Activated B cell treated with CpG ODN at 0.5 μM for 24 hours (primary cell): ENCODE measurements at regions not wholly inside any gene's neighbourhood (a gene's known extent, or its start where the extent isn't known, plus 50 kb on each side); places are given as distances from the start of the nearest gene placed in this dataset.

Experiments used
- ATAC-seq: fragments of 200-7000 bp; cut with Tn5 transposase; one replicate; pipeline ENCODE4 v1.10.0; 2021; ENCODE audit warnings: low read depth, mild to moderate bottlenecking, moderate library complexity
- CTCF ChIA-PET: fragments of 350-600 bp; sonication (Branson Sonifier 250); formaldehyde crosslinking; loops from one replicate; lab custom pipeline; 2021; ENCODE audit warnings: antibody characterized with exemption; lab: Charles Lee
- POLR2A ChIA-PET: fragments of 350-600 bp; sonication (Branson Sonifier 250); formaldehyde crosslinking; loops from one replicate; lab custom pipeline; 2021; ENCODE audit warnings: antibody characterized with exemption; lab: Charles Lee
- DNase-seq: peaks from one replicate; pipeline ENCODE4 v3.0.0; 2022
- H3K27ac Mint-ChIP-seq: one replicate; pipeline ENCODE4 v1.8.0; 2020; ENCODE audit warnings: mixed read lengths
- H3K27me3 Mint-ChIP-seq: one replicate; pipeline ENCODE4 v1.8.0; 2021; ENCODE audit warnings: mixed read lengths
- H3K36me3 Mint-ChIP-seq: one replicate; pipeline ENCODE4 v1.8.0; 2021; ENCODE audit warnings: low read depth, mixed read lengths
- H3K4me1 Mint-ChIP-seq: one replicate; pipeline ENCODE4 v1.8.0; 2021; ENCODE audit warnings: mixed read lengths
- H3K4me3 Mint-ChIP-seq: one replicate; pipeline ENCODE4 v1.8.0; 2020; ENCODE audit warnings: mild to moderate bottlenecking, mixed read lengths
- H3K9me3 Mint-ChIP-seq: one replicate; pipeline ENCODE4 v1.8.0; 2020; ENCODE audit warnings: mixed read lengths
- intact Hi-C: fragments of 100-400 bp; cut with micrococcal nuclease; formaldehyde crosslinking; loops from one replicate; pipeline ENCODE4 v1.15.1; 2024
- TF ChIP-seq, protein P1 (sequence below): fragments of 200-600 bp; IDR thresholded peaks from one replicate; pipeline ENCODE4 v1.8.0; 2022; ENCODE audit warnings: antibody characterized with exemption, mild to moderate bottlenecking

DNA sequence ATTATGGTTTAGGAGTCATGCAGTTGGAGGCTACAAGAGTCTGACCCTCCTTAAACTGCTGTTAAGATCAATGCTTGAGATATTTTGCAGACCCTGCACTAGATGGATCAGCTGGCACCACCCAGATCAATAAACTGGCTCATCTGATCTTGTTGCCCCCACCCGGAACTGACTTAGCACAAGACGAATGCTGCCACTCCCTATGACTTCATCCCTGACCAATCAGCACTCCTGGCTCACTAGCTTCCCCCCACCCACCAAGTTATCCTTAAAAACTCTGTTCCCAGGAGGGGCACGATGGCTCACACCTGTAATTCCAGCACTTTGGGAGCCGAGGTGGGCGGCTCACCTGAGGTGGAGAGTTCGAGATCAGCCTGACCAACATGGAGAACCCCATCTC, 594.0 kb downstream of the NTRK3 start:
- no peak for ATAC-seq
- POLR2A ChIA-PET = no interaction called here
- no peak overlapping the region for H3K4me3 Mint-ChIP-seq
- TF ChIP-seq, protein P1, sequence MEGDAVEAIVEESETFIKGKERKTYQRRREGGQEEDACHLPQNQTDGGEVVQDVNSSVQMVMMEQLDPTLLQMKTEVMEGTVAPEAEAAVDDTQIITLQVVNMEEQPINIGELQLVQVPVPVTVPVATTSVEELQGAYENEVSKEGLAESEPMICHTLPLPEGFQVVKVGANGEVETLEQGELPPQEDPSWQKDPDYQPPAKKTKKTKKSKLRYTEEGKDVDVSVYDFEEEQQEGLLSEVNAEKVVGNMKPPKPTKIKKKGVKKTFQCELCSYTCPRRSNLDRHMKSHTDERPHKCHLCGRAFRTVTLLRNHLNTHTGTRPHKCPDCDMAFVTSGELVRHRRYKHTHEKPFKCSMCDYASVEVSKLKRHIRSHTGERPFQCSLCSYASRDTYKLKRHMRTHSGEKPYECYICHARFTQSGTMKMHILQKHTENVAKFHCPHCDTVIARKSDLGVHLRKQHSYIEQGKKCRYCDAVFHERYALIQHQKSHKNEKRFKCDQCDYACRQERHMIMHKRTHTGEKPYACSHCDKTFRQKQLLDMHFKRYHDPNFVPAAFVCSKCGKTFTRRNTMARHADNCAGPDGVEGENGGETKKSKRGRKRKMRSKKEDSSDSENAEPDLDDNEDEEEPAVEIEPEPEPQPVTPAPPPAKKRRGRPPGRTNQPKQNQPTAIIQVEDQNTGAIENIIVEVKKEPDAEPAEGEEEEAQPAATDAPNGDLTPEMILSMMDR = no peak
- H3K36me3 Mint-ChIP-seq = no peaks in the 10 kb centered on the region
- intact Hi-C loops = no loop called here
- H3K9me3 Mint-ChIP-seq = peaks cover 7% of the 10 kb centered on the region
- no peaks in the 10 kb centered on the region for H3K27me3 Mint-ChIP-seq
- CTCF ChIA-PET = no interaction called here
- no peaks in the 10 kb centered on the region for H3K4me1 Mint-ChIP-seq
- DNase-seq = no peak
- no peak overlapping the region for H3K27ac Mint-ChIP-seq

DNA sequence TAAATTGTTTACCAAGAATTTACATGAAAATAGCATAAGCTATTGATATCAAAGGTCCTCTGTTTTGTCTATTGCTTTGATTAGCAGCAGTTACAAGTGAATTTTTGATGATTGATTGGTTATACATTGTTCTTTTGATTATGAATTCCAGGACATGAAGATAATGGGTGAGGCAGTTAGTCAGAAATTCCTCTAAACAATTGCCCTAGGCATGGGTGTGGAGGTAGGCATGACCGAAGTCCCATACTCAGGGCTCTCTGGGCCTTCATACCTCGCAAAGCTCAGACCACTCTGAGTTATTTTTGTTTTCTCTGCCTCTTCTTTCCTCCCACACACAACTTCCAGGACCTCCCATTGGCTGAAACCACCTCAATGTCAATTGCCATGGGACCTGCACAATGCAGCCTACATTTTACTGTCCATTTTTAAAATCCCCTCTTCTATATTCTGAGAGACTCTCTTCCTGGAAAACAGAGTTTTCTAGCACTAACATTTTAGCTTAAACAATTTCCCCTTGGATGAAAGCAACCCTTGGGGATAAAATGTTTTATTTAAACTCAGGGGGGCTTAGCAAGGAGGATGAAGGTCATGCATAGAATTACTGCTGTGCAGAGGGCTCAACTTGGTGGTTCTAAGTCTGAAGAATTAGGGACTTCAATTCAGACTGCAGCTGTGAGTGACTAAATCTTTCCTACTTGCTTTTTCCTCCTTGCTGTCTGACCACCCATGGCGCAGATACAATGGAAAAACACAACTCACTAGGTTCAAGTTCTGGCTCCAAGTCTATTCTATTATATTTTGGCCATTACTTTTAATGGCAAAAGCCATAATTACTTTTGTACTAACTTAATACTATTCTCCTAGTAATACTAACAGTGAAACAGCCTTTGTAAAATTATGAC, 594.8 kb downstream of the NTRK3 start:
- intact Hi-C loops = no loop called here
- H3K4me3 Mint-ChIP-seq = no peak overlapping the region
- TF ChIP-seq, protein P1 = no peak
- H3K4me1 Mint-ChIP-seq = no peaks in the 10 kb centered on the region
- CTCF ChIA-PET = no interaction called here
- H3K36me3 Mint-ChIP-seq = no peaks in the 10 kb centered on the region
- ATAC-seq (no peak), DNase-seq (no peak)
- no peaks in the 10 kb centered on the region for H3K27me3 Mint-ChIP-seq
- H3K9me3 Mint-ChIP-seq = peaks cover 7% of the 10 kb centered on the region
- no peak overlapping the region for H3K27ac Mint-ChIP-seq
- POLR2A ChIA-PET = no interaction called here

DNA sequence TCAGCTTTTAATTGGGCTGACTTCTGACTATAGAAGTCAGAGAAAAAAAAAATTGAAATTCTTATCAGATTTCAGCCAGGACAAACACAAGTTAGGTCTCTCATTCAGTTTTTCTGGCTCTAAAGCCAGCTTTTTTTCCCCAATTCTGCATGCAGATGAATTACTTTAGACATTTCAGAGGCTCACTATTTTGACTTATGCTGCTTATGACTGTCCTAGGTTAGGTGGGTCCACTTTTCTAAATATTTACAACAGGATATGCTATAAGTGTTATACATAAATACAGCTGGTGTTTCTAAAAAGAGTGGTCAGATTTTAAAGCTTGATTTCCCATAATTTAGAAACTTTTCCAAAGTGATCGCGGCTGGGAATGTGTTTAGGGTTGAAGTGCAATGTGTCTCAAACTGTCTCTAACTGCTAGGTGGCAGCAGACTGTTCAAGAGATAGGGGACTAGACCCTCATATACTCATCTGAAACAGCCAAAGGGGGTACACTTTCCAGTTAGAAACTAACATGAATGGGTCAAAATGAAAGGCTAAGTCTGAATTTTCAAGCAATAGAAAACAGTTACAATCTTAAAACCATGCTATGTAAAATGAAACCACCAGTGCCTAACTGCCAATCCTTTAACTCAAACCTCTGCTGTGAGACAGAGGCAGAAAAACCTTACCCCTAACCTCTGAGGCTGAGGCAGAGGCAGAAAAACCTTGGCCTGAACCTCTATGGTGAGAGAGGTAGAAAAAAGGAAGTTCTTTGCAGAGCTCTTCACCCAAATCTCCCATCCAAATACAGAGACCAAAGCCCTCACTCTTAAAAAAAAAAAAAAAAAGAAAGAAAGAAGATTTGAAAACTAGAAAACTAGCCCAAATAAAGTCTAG, 596.0 kb downstream of the NTRK3 start:
- H3K4me3 Mint-ChIP-seq = no peak overlapping the region
- ATAC-seq = no peak
- POLR2A ChIA-PET = no interaction called here

DNA sequence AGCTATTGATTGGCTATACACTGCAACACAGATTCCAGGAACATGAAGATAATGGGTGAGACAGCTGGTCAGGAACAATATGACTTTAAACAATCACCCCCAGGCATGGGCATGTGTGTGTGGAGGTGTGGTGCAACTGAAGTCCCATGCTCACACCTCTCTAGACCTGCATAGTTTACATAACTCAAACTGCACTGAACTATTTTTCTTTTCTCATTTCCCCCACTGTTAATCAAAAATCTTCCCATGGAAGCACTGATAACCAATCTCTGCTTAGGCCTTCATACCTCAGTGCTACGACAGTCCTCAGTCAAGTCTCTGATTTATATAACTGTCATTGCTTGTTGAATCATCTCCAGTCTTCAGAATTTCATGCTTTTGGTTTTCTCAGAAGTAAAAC, 600.2 kb downstream of the NTRK3 start:
- no peaks in the 10 kb centered on the region for H3K9me3 Mint-ChIP-seq
- no peaks in the 10 kb centered on the region for H3K27me3 Mint-ChIP-seq
- DNase-seq = no peak
- ChIA-PET CTCF (no interaction called here), POLR2A (no interaction called here)
- TF ChIP-seq, protein P1 = no peak
- intact Hi-C loops = no loop called here
- no peaks in the 10 kb centered on the region for H3K4me1 Mint-ChIP-seq
- H3K36me3 Mint-ChIP-seq = no peaks in the 10 kb centered on the region
- no peak for ATAC-seq
- H3K4me3 Mint-ChIP-seq = no peak overlapping the region
- no peak overlapping the region for H3K27ac Mint-ChIP-seq

More for the DNA sequence above, 596.0 kb downstream of the NTRK3 start:
- intact Hi-C loops = no loop called here
- Mint-ChIP-seq H3K9me3 (peaks cover 7% of the 10 kb centered on the region), H3K36me3 (no peaks in the 10 kb centered on the region), H3K27ac (no peak overlapping the region), H3K4me1 (no peaks in the 10 kb centered on the region), H3K27me3 (no peaks in the 10 kb centered on the region)
- DNase-seq = no peak
- CTCF ChIA-PET = no interaction called here
- TF ChIP-seq, protein P1 = no peak

DNA sequence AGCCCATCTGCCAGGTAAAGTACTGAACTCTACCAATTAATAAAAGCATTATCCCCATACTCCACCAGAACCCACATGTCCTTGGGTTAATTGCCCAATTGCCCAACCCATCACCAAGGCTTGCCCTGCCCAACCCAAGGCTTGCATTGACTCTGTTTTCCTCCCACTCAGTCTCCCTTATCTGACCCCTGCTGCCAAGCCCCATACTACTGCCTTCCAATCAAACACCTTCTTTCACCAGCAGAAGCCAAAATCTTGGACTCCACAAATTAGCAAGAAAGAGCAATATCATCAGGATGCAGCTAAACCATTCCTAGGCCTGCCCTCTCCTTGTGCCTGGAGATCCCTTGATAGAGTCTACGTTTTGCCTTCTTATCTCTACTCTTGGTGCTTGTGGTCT, 602.9 kb downstream of the NTRK3 start:
- Mint-ChIP-seq H3K9me3 (no peaks in the 10 kb centered on the region), H3K27me3 (no peaks in the 10 kb centered on the region), H3K27ac (no peak overlapping the region), H3K4me3 (no peak overlapping the region), H3K4me1 (no peaks in the 10 kb centered on the region), H3K36me3 (no peaks in the 10 kb centered on the region)
- TF ChIP-seq, protein P1 = no peak
- no peak for ATAC-seq
- no peak for DNase-seq
- CTCF ChIA-PET = no interaction called here
- intact Hi-C loops = no loop called here
- POLR2A ChIA-PET = no interaction called here
